ENCODE measurements at regions not wholly inside any gene's neighbourhood (a gene's known extent, or its start where the extent isn't known, plus 50 kb on each side); places are given as distances from the start of the nearest gene placed in this dataset.

DNA sequence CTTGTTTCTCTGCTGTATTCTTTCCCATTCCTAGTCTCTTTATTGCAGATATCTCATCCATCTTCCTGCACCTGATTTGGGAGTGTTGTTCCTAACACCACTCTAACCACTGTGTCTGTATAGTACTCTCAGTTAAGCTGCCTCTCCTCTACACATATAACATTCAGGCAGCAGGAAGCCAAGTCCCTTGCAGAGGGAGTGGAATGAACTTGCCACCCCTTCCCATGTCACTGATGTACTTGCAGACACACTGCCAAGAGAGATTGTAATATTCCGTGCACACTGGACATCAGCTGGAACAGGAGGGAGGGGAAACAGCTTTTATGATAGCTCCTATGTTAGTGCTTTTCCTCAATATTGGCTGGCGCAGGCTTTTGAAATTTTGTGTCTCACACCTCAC is 281.6 kb upstream of the E2F7 start:
- TF ChIP-seq POLR2A (IDR thresholded peaks at IDR 0.05), result no peak
- TF ChIP-seq, protein P1, sequence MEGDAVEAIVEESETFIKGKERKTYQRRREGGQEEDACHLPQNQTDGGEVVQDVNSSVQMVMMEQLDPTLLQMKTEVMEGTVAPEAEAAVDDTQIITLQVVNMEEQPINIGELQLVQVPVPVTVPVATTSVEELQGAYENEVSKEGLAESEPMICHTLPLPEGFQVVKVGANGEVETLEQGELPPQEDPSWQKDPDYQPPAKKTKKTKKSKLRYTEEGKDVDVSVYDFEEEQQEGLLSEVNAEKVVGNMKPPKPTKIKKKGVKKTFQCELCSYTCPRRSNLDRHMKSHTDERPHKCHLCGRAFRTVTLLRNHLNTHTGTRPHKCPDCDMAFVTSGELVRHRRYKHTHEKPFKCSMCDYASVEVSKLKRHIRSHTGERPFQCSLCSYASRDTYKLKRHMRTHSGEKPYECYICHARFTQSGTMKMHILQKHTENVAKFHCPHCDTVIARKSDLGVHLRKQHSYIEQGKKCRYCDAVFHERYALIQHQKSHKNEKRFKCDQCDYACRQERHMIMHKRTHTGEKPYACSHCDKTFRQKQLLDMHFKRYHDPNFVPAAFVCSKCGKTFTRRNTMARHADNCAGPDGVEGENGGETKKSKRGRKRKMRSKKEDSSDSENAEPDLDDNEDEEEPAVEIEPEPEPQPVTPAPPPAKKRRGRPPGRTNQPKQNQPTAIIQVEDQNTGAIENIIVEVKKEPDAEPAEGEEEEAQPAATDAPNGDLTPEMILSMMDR (IDR thresholded peaks at IDR 0.05), result no peak

Measured in thyroid gland (tissue), 4 donors.